Activated CD4-positive, alpha-beta T cell treated with anti-CD3 and anti-CD28 coated beads, Interleukin-2, amount 10 ng/mL, durations not matched to agents 24 days and 14 days (primary cell): ENCODE measurements at regions not wholly inside any gene's neighbourhood (a gene's known extent, or its start where the extent isn't known, plus 50 kb on each side); places are given as distances from the start of the nearest gene placed in this dataset.

Source experiments
- DNase-seq: peaks from one replicate; pipeline ENCODE4 v3.0.0; 2022
- H3K27ac Mint-ChIP-seq: one replicate; pipeline ENCODE4 v1.8.0; 2022; ENCODE audit warnings: mild to moderate bottlenecking, mixed read lengths
- H3K27me3 Mint-ChIP-seq: one replicate; pipeline ENCODE4 v1.8.0; 2022; ENCODE audit warnings: mixed read lengths
- H3K36me3 Mint-ChIP-seq: one replicate; pipeline ENCODE4 v1.8.0; 2022; ENCODE audit warnings: low read depth, mild to moderate bottlenecking, mixed read lengths
- H3K4me1 Mint-ChIP-seq: one replicate; pipeline ENCODE4 v1.8.0; 2021; ENCODE audit warnings: mixed read lengths
- H3K4me3 Mint-ChIP-seq: one replicate; pipeline ENCODE4 v1.8.0; 2022; ENCODE audit warnings: mild to moderate bottlenecking, moderate library complexity, mixed read lengths
- H3K9me3 Mint-ChIP-seq: one replicate; pipeline ENCODE4 v1.8.0; 2021; ENCODE audit warnings: mixed read lengths
- intact Hi-C: fragments of 100-400 bp; cut with micrococcal nuclease; formaldehyde crosslinking; loops from one replicate; pipeline ENCODE4 v1.15.1; 2023

- Mint-ChIP-seq H3K36me3 (no peaks in the 10 kb centered on the region), H3K27ac (no peak overlapping the region), H3K27me3 (no peaks in the 10 kb centered on the region), H3K9me3 (no peaks in the 10 kb centered on the region), H3K4me1 (no peaks in the 10 kb centered on the region), H3K4me3 (no peak overlapping the region)
- intact Hi-C loops: no loop called here
- DNase-seq: no peak
Measured at GRCh38 chr13:88895261-88895941, 1224.2 kb downstream of the SLITRK5 start.

- no peaks in the 10 kb centered on the region for H3K36me3 Mint-ChIP-seq
- no peaks in the 10 kb centered on the region for H3K27me3 Mint-ChIP-seq
Measured at GRCh38 chr13:88896466-88896865, 1225.3 kb downstream of the SLITRK5 start.

DNA sequence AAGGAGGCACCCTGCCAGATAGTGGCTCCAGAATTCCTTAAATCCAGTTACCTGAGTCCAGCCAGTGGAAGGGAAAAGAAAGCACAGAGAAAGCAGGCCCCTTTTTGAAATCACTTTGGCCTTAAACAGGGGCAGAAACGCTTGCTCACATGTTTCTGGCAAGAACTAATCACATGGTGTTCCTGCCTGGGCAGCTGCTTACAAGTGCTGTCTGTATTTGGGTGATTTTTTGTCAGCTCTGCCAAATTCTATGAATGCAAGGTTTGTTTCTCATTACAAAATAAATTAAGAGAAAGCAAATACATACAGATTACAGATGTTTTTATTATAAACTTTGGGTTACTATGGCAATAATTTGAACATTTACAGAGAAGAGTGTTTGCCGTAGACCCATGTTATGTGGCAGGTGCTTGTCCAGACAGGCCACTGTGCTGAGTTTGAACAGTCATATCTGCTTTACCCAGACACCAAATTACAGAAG, 1237.8 kb downstream of the SLITRK5 start:
- no peak overlapping the region for H3K4me3 Mint-ChIP-seq
- intact Hi-C loops: no loop called here
- no peaks in the 10 kb centered on the region for H3K4me1 Mint-ChIP-seq
- H3K9me3 Mint-ChIP-seq: peaks cover 5% of the 10 kb centered on the region
- no peak overlapping the region for H3K27ac Mint-ChIP-seq
- no peaks in the 10 kb centered on the region for H3K27me3 Mint-ChIP-seq
- H3K36me3 Mint-ChIP-seq: no peaks in the 10 kb centered on the region
- no peak for DNase-seq

More at GRCh38 chr13:88896466-88896865, 1225.3 kb downstream of the SLITRK5 start:
- no peaks in the 10 kb centered on the region for H3K4me1 Mint-ChIP-seq
- intact Hi-C loops: no loop called here
- H3K4me3 Mint-ChIP-seq: no peak overlapping the region
- no peak for DNase-seq
- H3K9me3 Mint-ChIP-seq: no peaks in the 10 kb centered on the region
- H3K27ac Mint-ChIP-seq: no peak overlapping the region

DNA sequence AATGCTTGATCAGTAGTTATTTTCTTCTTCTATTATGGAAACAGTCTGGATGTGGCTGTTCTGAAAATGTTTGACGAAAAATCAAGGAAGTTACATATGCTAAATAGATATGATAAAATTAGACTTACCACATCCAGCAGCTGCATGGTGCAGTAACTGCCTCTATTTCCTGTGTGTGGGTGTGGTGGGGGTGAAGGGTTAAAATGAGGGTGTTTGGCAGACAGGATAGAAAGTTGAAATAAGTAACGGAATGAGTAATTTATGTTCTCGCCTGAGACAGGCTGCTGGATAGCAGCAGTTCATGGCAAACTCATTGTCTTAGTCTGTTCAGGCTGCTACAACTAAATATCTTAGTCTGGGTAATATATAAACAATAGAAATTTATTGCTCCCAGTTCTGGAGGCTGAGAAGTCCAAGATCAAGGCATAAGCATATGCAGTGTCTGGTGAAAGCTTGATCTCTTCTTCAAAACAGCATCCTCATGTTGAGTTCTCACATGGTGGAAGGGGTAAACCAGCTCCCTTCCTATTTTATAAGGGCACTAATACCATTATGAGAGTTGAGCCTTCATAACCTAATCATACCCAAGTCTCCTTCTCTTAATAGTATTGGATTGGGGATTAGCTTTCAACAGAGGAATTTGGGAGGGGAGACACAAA, 1248.9 kb downstream of the SLITRK5 start:
- DNase-seq: peak; percentile 84
- intact Hi-C loops: no loop called here

GRCh38 chr13:88925954-88926353, 1254.8 kb downstream of the SLITRK5 start:
- intact Hi-C loops: no loop called here

More for the DNA sequence above, 1248.9 kb downstream of the SLITRK5 start:
- H3K27ac Mint-ChIP-seq: peak overlapping the region; percentile 60
- peaks cover 11% of the 10 kb centered on the region for H3K9me3 Mint-ChIP-seq
- H3K27me3 Mint-ChIP-seq: no peaks in the 10 kb centered on the region
- H3K36me3 Mint-ChIP-seq: no peaks in the 10 kb centered on the region
- H3K4me3 Mint-ChIP-seq: peak overlapping the region; percentile 49
- peaks cover 12% of the 10 kb centered on the region for H3K4me1 Mint-ChIP-seq

DNA sequence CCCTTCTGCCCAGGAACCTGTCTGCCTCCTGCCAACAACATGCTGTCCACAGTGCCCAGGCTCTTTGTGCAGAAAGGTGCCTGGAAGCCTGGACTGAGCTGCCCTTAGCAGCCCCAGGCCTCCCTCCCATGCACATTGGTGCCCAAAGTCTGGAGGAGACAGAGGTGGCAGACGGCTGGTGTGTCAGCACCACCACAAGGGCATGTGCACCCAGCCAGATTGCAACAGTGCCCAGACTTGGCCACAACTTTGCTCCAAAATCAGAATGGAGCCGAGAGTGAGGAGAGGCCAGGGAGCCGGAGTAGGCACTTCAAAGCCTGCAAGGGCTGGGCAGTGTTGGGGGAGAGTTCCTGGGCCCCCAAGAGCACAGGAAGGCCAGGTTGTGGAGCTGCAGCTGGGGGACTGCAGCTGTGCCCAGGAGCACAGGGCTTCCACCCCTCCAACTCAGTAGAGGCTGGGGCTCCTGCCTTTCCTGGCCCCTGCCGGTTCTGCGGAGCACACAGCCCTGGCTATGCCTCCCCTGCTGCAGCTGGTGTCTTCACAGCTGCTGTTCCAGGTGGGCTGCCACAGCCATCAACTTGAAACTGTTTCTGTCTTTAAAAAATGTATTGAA, 1255.8 kb downstream of the SLITRK5 start:
- Mint-ChIP-seq H3K9me3 (no peaks in the 10 kb centered on the region), H3K36me3 (no peaks in the 10 kb centered on the region), H3K4me1 (no peaks in the 10 kb centered on the region), H3K4me3 (no peak overlapping the region), H3K27me3 (no peaks in the 10 kb centered on the region), H3K27ac (no peak overlapping the region)
- intact Hi-C loops: no loop called here
- no peak for DNase-seq

More at GRCh38 chr13:88925954-88926353, 1254.8 kb downstream of the SLITRK5 start:
- Mint-ChIP-seq H3K4me3 (no peak overlapping the region), H3K9me3 (peaks cover 4% of the 10 kb centered on the region), H3K4me1 (no peaks in the 10 kb centered on the region), H3K27ac (no peak overlapping the region), H3K36me3 (no peaks in the 10 kb centered on the region), H3K27me3 (no peaks in the 10 kb centered on the region)
- DNase-seq: no peak

- no peak for DNase-seq
- intact Hi-C loops: no loop called here
- H3K36me3 Mint-ChIP-seq: no peaks in the 10 kb centered on the region
- no peaks in the 10 kb centered on the region for H3K9me3 Mint-ChIP-seq
- no peaks in the 10 kb centered on the region for H3K27me3 Mint-ChIP-seq
- H3K4me3 Mint-ChIP-seq: no peak overlapping the region
- H3K4me1 Mint-ChIP-seq: no peaks in the 10 kb centered on the region
- no peak overlapping the region for H3K27ac Mint-ChIP-seq
Measured at GRCh38 chr13:88932950-88933349, 1261.8 kb downstream of the SLITRK5 start.

DNA sequence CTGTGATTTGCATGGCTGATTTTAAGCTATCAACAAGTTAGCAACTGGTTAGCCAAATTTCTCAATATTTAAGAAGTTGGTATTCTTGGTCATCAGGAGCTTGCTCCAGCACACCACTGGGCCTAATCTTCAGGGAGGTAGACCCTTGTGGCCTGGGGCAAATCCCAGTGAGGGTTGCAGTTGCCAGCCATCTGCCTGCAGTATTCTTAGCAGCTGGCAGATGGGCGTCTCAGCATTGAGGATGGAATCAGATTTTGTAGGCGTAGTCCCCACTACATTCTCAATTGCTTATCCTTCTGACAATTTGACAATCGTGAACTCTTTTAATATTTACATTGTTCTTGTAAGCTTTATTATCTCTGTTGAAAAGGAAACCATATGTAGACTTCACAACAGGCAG, 1266.2 kb downstream of the SLITRK5 start:
- intact Hi-C loops: no loop called here
- DNase-seq: no peak
- no peaks in the 10 kb centered on the region for H3K4me1 Mint-ChIP-seq
- H3K9me3 Mint-ChIP-seq: no peaks in the 10 kb centered on the region
- H3K4me3 Mint-ChIP-seq: no peak overlapping the region
- H3K27ac Mint-ChIP-seq: no peak overlapping the region
- no peaks in the 10 kb centered on the region for H3K36me3 Mint-ChIP-seq
- H3K27me3 Mint-ChIP-seq: no peaks in the 10 kb centered on the region

DNA sequence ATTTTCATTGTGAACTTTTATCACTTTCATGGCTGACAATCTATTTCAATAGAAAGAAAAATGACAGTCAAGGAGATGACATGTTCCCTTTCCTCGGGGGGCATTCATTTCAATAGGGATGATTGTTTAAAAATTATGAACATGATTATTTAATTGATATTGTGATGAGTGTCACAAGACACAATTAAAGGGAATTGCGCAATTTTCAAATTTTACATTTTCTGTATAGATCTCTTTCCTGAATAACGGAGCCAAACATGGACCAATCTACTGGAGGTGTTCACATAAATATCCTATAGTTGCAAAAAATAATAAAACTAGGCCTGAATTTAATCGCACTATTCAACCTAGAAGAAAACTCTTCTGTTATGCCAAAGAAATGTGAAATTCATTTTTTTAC, 1274.6 kb downstream of the SLITRK5 start:
- H3K4me1 Mint-ChIP-seq: no peaks in the 10 kb centered on the region
- no peak for DNase-seq
- H3K27ac Mint-ChIP-seq: no peak overlapping the region
- intact Hi-C loops: no loop called here
- H3K36me3 Mint-ChIP-seq: no peaks in the 10 kb centered on the region
- H3K4me3 Mint-ChIP-seq: no peak overlapping the region
- no peaks in the 10 kb centered on the region for H3K27me3 Mint-ChIP-seq
- peaks cover 6% of the 10 kb centered on the region for H3K9me3 Mint-ChIP-seq

GRCh38 chr13:88948501-88948900, 1277.3 kb downstream of the SLITRK5 start:
- Mint-ChIP-seq H3K4me1 (no peaks in the 10 kb centered on the region), H3K27ac (no peak overlapping the region), H3K27me3 (no peaks in the 10 kb centered on the region), H3K36me3 (no peaks in the 10 kb centered on the region), H3K9me3 (peaks cover 7% of the 10 kb centered on the region), H3K4me3 (no peak overlapping the region)
- no peak for DNase-seq
- intact Hi-C loops: no loop called here

DNA sequence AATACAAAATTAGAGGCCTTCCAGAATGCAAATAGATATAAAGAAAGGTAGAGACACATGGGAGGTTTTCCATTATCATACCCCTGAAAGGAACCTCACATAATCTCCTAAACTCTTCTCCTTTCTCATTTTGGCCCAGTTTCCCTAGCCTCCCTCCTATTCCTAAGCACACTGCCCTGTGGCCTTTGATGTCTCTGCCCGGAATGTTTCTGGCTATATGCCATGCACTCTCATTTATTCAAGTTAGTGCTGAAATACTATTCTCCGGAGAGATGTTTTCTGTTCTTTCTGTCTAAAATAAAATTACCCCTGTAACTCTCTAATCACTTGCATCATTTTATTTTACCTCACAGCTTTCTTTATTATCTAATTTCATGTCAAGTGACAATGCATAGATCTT, 1287.7 kb downstream of the SLITRK5 start:
- DNase-seq: no peak
- Mint-ChIP-seq H3K4me1 (no peaks in the 10 kb centered on the region), H3K27me3 (no peaks in the 10 kb centered on the region), H3K27ac (no peak overlapping the region), H3K4me3 (no peak overlapping the region), H3K36me3 (no peaks in the 10 kb centered on the region), H3K9me3 (peaks cover 3% of the 10 kb centered on the region)
- intact Hi-C loops: no loop called here

DNA sequence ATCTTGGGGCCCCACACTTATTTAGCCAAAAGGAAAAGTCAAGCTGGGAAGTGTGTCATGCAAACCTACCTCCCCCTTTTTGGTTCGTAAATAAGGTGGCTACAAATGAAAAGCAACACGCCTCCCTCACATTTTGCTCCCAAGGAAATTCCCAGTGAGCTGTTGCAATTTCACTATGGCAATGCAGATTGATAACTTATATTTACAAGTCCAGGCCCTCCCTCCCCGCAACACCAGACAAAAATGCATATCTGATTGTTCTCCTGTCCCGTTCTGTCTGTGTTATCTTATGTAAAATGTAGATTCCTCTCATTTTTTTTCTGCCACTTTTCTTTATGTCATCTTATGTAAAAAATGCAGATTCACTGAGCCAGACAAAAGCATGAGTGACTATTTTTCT, 1305.3 kb downstream of the SLITRK5 start:
- Mint-ChIP-seq H3K27me3 (no peaks in the 10 kb centered on the region), H3K4me1 (no peaks in the 10 kb centered on the region), H3K9me3 (no peaks in the 10 kb centered on the region), H3K27ac (no peak overlapping the region), H3K36me3 (no peaks in the 10 kb centered on the region), H3K4me3 (no peak overlapping the region)
- intact Hi-C loops: no loop called here
- DNase-seq: no peak

DNA sequence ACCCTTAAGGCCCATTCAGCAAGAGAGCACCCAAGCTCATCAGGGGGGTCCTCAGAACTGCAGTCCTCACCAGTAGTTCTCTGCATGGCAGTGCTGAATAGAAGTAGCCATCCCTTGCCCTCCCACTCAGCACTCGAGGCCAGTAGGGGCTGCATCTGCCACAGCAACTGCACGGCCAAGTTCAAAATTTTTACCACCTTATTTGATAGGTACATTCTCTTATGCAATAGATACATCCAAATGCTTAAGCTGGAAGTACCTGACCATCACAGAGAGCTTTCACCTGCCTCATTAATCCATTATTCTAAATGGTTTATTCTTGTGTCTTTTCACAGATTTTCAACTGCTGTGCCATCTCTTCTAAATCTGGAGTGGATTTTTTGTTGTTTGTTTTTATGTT, 1307.4 kb downstream of the SLITRK5 start:
- H3K36me3 Mint-ChIP-seq: no peaks in the 10 kb centered on the region
- no peaks in the 10 kb centered on the region for H3K4me1 Mint-ChIP-seq
- H3K9me3 Mint-ChIP-seq: no peaks in the 10 kb centered on the region
- no peak overlapping the region for H3K27ac Mint-ChIP-seq
- no peaks in the 10 kb centered on the region for H3K27me3 Mint-ChIP-seq
- DNase-seq: no peak
- H3K4me3 Mint-ChIP-seq: no peak overlapping the region
- intact Hi-C loops: no loop called here

GRCh38 chr13:88979465-88980175, 1308.4 kb downstream of the SLITRK5 start:
- Mint-ChIP-seq H3K27ac (no peak overlapping the region), H3K9me3 (no peaks in the 10 kb centered on the region), H3K4me1 (no peaks in the 10 kb centered on the region), H3K36me3 (no peaks in the 10 kb centered on the region), H3K4me3 (no peak overlapping the region), H3K27me3 (no peaks in the 10 kb centered on the region)
- DNase-seq: no peak
- intact Hi-C loops: no loop called here
